Astrocyte (in vitro differentiated cells and primary cell): ENCODE measurements at regions not wholly inside any gene's neighbourhood (a gene's known extent, or its start where the extent isn't known, plus 50 kb on each side); places are given as distances from the start of the nearest gene placed in this dataset.
"Not testable (repeated sequence)": the region's sequence is repeated elsewhere in the genome, so short reads cannot be mapped to it uniquely, and the experiment has no call there.

ENCODE experiments used
- EZH2 ChIP-seq: IDR thresholded peaks from 2 replicates; pipeline ENCODE4 v1.6.1; 2012; ENCODE audit warnings: mild to moderate bottlenecking, low read length, inconsistent platforms; ENCODE audit not compliant: insufficient read depth
- TF ChIP-seq, protein P1 (sequence below): IDR thresholded peaks from 2 replicates; pipeline ENCODE4 v1.5.1; 2011; ENCODE audit warnings: low read depth, mild to moderate bottlenecking, inconsistent platforms, low read length, moderate library complexity; ENCODE audit not compliant: insufficient read depth

GRCh38 chr12:22826446-22826981 is 201.5 kb downstream of the ETNK1 start:
- TF ChIP-seq EZH2: not testable (repeated sequence)
- TF ChIP-seq, protein P1, sequence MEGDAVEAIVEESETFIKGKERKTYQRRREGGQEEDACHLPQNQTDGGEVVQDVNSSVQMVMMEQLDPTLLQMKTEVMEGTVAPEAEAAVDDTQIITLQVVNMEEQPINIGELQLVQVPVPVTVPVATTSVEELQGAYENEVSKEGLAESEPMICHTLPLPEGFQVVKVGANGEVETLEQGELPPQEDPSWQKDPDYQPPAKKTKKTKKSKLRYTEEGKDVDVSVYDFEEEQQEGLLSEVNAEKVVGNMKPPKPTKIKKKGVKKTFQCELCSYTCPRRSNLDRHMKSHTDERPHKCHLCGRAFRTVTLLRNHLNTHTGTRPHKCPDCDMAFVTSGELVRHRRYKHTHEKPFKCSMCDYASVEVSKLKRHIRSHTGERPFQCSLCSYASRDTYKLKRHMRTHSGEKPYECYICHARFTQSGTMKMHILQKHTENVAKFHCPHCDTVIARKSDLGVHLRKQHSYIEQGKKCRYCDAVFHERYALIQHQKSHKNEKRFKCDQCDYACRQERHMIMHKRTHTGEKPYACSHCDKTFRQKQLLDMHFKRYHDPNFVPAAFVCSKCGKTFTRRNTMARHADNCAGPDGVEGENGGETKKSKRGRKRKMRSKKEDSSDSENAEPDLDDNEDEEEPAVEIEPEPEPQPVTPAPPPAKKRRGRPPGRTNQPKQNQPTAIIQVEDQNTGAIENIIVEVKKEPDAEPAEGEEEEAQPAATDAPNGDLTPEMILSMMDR: not testable (repeated sequence)
